Large intestine (tissue), 3 donors: ENCODE measurements at regions not wholly inside any gene's neighbourhood (a gene's known extent, or its start where the extent isn't known, plus 50 kb on each side); places are given as distances from the start of the nearest gene placed in this dataset.

Source experiments
- DNase-seq, 2 donors: peaks; one replicate each; pipeline versions ENCODE4 v3.0.0 to v3.0.0-alpha.2; 2013
- H3K27ac ChIP-seq: one replicate; pipeline ENCODE4 v1.5.1; 2013; ENCODE audit warnings: low read length
- H3K27me3 ChIP-seq: 2 replicates; pipeline ENCODE4 v1.6.1; 2013; ENCODE audit warnings: low read length; ENCODE audit not compliant: control insufficient read depth, insufficient read depth
- H3K36me3 ChIP-seq: 2 replicates; pipeline ENCODE4 v1.6.1; 2013; ENCODE audit warnings: low read length; ENCODE audit not compliant: control insufficient read depth, insufficient read depth
- H3K4me1 ChIP-seq: one replicate; pipeline ENCODE4 v1.6.1; 2013; ENCODE audit warnings: low read length; ENCODE audit not compliant: control insufficient read depth, insufficient read depth
- H3K4me3 ChIP-seq: one replicate; pipeline ENCODE4 v1.5.1; 2013; ENCODE audit warnings: low read length
- H3K9me3 ChIP-seq: one replicate; pipeline ENCODE4 v1.6.1; 2013; ENCODE audit warnings: mild to moderate bottlenecking, low read depth, low read length, moderate library complexity; ENCODE audit not compliant: control insufficient read depth
- WGBS: methylation state at CpG from one replicate; pipeline ENCODE4 v1.1.5; 2013; ENCODE audit warnings: low lambda C conversion rate; ENCODE audit not compliant: insufficient coverage; 5-methylcytosine and 5-hydroxymethylcytosine counted together

- H3K36me3 ChIP-seq = no peaks in the 10 kb centered on the region
- no peak overlapping the region for H3K4me3 ChIP-seq
- H3K9me3 ChIP-seq = peaks cover 5% of the 10 kb centered on the region
- DNase-seq = no peak
- WGBS = no CpG with 5 or more reads among the region's 37 CpGs
- H3K4me1 ChIP-seq = no peaks in the 10 kb centered on the region
- no peaks in the 10 kb centered on the region for H3K27me3 ChIP-seq
- no peak overlapping the region for H3K27ac ChIP-seq
These were observed 182.6 kb downstream of the ERMARD start for GRCh38 chr6:169933839-169934698.

GRCh38 chr6:169933251-169933821 lies 181.9 kb downstream of the ERMARD start:
- DNase-seq = no peak
- H3K4me3 ChIP-seq = no peak overlapping the region
- H3K9me3 ChIP-seq = peaks cover 5% of the 10 kb centered on the region
- WGBS = no CpG with 5 or more reads among the region's 17 CpGs
- no peak overlapping the region for H3K27ac ChIP-seq
- H3K4me1 ChIP-seq = no peaks in the 10 kb centered on the region
- H3K36me3 ChIP-seq = no peaks in the 10 kb centered on the region
- no peaks in the 10 kb centered on the region for H3K27me3 ChIP-seq

DNA sequence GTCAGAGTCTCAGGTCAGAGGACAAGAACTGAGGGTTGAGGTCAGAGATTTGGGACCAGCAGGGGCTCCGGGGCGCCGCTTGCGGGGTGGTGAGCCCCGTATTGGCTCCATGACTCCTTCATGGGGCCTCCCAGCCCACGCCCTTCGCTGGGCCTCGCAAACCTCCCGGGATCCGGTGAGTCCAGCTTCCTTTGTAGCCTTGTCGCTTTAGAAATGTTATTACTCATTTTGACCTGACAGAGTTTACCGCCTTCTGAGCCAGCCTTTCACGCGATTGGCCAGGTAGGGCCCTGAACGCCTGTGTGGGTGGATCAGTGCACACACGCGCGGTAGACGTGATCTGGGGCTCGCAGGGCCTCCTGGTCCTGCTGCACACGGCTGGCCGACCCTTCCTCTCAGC lies 181.1 kb downstream of the ERMARD start:
- DNase-seq = no peak
- Histone ChIP-seq H3K27ac (no peak overlapping the region), H3K27me3 (no peaks in the 10 kb centered on the region), H3K4me1 (no peaks in the 10 kb centered on the region), H3K9me3 (peaks cover 5% of the 10 kb centered on the region), H3K4me3 (no peak overlapping the region), H3K36me3 (no peaks in the 10 kb centered on the region)
- no CpG with 5 or more reads among the region's 22 CpGs for WGBS

DNA sequence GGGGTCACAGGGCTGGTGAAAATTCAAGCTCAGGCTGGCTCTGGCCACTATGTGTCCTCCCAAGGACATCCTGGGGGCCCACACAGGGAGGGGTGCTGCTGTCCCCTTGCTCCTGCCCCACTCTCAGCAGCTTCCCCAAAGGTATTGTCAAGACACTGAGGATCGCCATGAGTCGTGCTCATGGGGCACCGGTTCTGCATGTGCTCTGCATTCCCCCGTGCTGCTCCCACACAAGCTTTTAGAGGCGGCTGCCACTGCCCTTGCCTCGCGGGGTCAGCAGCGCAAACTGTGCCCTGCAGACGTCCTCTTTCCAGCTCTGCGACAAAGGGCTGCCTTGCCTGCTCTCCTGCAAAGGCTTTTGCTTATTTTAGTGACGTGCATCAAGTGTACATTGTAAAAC lies 179.8 kb downstream of the ERMARD start:
- H3K4me1 ChIP-seq = no peaks in the 10 kb centered on the region
- no peaks in the 10 kb centered on the region for H3K36me3 ChIP-seq
- no peak overlapping the region for H3K4me3 ChIP-seq
- H3K27me3 ChIP-seq = no peaks in the 10 kb centered on the region
- H3K27ac ChIP-seq = no peak overlapping the region
- H3K9me3 ChIP-seq = peaks cover 5% of the 10 kb centered on the region
- no CpG with 5 or more reads among the region's 11 CpGs for WGBS
- DNase-seq = no peak

GRCh38 chr6:169930799-169931198 lies 179.4 kb downstream of the ERMARD start:
- H3K27me3 ChIP-seq = no peaks in the 10 kb centered on the region
- no peak overlapping the region for H3K27ac ChIP-seq
- H3K9me3 ChIP-seq = peaks cover 5% of the 10 kb centered on the region
- DNase-seq = no peak
- no peaks in the 10 kb centered on the region for H3K4me1 ChIP-seq
- no peaks in the 10 kb centered on the region for H3K36me3 ChIP-seq
- no peak overlapping the region for H3K4me3 ChIP-seq
- no CpG with 5 or more reads among the region's 6 CpGs for WGBS

GRCh38 chr6:169927711-169928110 lies 176.3 kb downstream of the ERMARD start:
- Histone ChIP-seq H3K9me3 (peaks cover 4% of the 10 kb centered on the region), H3K36me3 (no peaks in the 10 kb centered on the region), H3K27ac (no peak overlapping the region), H3K4me3 (no peak overlapping the region), H3K4me1 (no peaks in the 10 kb centered on the region), H3K27me3 (no peaks in the 10 kb centered on the region)
- DNase-seq = no peak
- no CpG with 5 or more reads among the region's 5 CpGs for WGBS

- Histone ChIP-seq H3K27ac (no peak overlapping the region), H3K4me1 (peaks cover 4% of the 10 kb centered on the region), H3K4me3 (no peak overlapping the region), H3K9me3 (no peaks in the 10 kb centered on the region), H3K27me3 (no peaks in the 10 kb centered on the region), H3K36me3 (no peaks in the 10 kb centered on the region)
- WGBS = no CpG with 5 or more reads among the region's 11 CpGs
- DNase-seq = no peak
These were observed 175.4 kb downstream of the ERMARD start for GRCh38 chr6:169926617-169927417.

DNA sequence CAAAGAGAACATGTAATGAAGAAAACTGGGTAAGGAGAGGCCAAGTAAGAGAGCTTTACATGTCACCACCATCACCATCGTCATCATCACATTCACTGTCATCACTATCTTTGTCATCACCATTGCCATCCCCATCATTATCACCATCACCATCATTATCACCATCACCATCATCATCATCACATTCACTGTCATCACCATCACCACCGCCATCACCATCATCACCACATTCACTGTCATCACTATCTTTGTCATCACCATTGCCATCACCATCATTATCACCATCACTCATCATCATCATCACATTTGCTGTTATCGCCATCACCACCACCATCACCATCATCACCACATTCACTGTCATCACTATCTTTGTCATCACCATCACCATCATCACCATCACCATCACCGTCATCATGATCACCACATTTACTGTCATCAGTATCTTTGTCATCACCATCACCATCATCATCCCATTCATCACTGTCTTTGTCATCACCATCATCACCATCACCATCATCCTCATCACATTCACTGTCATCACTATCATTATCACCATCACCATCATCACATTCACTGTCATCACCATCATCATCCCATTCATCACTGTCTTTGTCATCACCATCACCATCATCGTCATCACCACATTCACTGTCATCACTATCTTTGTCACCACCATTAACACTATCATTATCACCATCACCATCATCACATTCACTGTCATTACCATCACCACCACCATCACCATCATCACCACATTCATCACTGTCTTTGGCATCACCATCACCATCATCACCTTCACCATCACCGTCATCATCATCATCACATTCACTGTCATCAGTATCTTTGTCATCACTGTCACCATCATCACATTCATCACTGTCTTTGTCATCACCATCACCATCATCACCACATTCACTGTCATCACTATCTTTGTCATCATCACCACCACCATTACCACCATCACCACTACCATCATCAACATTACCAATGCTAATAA lies 172.3 kb downstream of the ERMARD start:
- Histone ChIP-seq H3K27me3 (no peaks in the 10 kb centered on the region), H3K4me3 (no peak overlapping the region), H3K36me3 (no peaks in the 10 kb centered on the region), H3K4me1 (peaks cover 4% of the 10 kb centered on the region), H3K9me3 (no peaks in the 10 kb centered on the region), H3K27ac (no peak overlapping the region)
- WGBS = 88% methylated on average over 5 of the region's 6 CpGs
- DNase-seq = no peak

GRCh38 chr6:169921853-169922824 lies 170.7 kb downstream of the ERMARD start:
- no peaks in the 10 kb centered on the region for H3K9me3 ChIP-seq
- no peak overlapping the region for H3K4me3 ChIP-seq
- H3K4me1 ChIP-seq = peaks cover 4% of the 10 kb centered on the region
- DNase-seq = peak; percentile 19 to 21
- peak overlapping the region; percentile 38 for H3K27ac ChIP-seq
- H3K27me3 ChIP-seq = no peaks in the 10 kb centered on the region
- WGBS = 50% methylated on average over 1 of the region's 34 CpGs
- no peaks in the 10 kb centered on the region for H3K36me3 ChIP-seq
